NOMO-1 (cell line): ENCODE measurements at regions not wholly inside any gene's neighbourhood (a gene's known extent, or its start where the extent isn't known, plus 50 kb on each side); places are given as distances from the start of the nearest gene placed in this dataset.
"Not testable (repeated sequence)": the region's sequence is repeated elsewhere in the genome, so short reads cannot be mapped to it uniquely, and the experiment has no call there.

Source experiments
- DNase-seq, 2 experiments: peaks; one replicate each; lab custom pipeline; 2025; ENCODE audit not compliant: unreplicated experiment in 2 of 2; lab: John Stamatoyannopoulos, UW

DNA sequence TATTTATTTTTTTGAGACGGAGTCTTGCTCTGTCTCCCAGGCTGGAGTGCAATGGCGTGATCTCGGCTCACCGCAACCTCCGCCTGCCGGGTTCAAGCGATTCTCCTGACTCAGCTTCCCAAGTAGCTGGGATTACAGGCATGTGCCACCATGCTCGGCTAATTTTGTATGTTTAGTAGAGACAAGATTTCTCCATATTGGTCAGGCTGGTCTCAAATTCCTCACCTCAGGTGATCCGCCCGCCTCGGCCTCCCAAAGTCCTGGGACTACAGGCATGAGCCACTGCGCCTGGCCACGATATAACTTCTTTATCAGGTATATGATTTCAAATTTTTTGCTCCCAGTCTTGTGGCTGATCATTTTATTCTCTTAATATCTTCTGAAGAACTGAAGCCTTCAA, 1506.3 kb downstream of the FAM181B start:
- not testable (repeated sequence) for DNase-seq

GRCh38 chr11:81224396-81224795, 1509.3 kb downstream of the FAM181B start:
- DNase-seq: no peak

DNA sequence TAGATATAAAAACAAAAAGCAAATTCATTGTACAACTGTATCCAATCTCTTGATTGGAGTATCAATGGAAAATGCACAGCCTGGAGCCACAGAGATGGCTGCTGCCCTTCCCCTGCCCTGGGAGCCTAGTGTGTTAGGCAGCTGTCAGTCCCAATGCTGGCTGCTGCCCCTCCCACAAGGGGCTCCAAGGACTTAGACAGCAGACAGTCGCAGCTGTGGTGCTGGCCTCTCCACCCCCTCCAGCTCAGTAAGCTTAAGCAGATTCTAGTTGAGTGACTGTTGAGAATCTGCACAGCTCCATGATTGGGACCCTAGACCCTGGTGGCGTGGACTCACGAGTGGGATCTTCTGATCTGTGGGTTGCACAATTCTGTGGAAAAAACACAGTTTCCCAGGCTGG, 1511.2 kb downstream of the FAM181B start:
- no peak for DNase-seq

DNA sequence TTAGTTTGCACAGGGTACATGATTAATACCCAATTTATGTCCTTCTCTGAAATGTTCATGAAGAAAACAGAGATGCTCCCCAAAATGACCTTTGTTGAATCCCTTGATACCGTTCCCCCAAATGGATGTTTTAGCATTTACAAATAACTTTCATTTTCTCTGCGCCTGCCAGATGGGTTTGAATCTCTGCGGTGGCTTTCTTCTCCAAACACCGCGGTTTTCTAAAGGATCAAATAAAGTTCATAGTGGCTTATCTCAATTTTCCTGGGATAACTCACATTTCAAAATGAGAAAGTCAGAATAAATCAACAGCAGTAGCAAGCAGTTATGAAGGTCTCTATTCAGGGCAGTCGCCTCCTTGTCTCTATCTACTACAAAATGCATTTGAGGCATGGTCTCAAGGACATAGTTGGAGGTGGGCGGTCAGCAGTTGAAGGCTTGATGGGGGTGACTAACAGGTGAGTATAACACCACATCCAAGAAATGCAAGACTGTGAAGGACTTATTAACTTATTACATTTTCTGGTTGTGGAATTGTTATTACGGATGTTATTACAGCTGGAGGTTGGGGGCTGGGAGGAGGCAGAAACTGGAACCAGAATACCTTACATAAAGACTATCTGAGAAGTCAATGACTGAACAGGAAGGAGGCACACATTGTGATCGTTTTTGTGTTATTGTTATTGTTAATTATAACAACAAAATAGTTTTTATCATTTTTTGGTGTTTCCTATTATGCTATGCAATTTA, 1513.3 kb downstream of the FAM181B start:
- DNase-seq: no peak

- no peak for DNase-seq
Measured at GRCh38 chr11:81219661-81220060, 1514.0 kb downstream of the FAM181B start.

- DNase-seq: no peak
Measured at GRCh38 chr11:81218440-81218839, 1515.2 kb downstream of the FAM181B start.

DNA sequence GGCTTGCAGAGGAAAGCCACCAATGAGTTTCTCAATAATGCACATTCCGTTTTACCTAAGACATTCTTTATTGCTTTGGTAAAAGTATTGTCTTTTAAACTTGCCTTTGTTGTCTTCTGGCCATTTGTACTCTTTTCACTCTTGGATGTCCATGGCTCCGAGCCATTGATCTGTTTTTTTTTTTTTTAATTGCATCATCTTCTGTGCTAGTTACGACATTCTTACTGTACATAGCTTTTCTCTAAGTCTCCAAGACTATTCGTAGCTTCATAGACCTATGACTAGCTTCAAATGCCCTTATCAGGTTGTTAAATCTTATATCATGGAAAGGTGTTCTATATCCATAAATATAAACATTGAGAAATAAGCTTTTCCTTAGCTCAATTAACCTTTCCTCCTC, 1522.6 kb downstream of the FAM181B start:
- no peak for DNase-seq

- DNase-seq: no peak
Measured at GRCh38 chr11:81207421-81208054, 1526.1 kb downstream of the FAM181B start.

GRCh38 chr11:81203876-81204275, 1529.8 kb downstream of the FAM181B start:
- no peak for DNase-seq

GRCh38 chr11:81197396-81197795, 1536.3 kb downstream of the FAM181B start:
- no peak for DNase-seq

DNA sequence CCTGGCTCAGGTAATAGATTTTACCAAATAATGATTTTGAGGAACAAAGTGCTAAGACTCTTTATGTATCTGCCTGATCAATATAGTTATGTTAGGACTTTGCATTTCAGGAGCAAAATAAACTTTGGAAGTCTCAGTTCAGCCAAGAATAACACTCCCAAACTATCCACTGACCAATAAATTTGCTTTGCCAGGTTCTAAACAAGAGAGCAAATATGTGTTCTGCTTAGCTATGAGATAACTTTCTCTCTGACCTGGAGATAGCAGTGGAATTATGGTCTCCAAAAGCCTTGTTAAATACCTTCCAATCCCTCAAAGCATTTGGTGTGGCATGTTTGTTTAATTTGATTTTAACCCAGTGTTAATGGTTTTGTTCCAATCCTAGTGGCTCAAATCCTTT, 1541.1 kb downstream of the FAM181B start:
- DNase-seq: no peak

- no peak for DNase-seq
Measured at GRCh38 chr11:81190546-81190945, 1543.1 kb downstream of the FAM181B start.

DNA sequence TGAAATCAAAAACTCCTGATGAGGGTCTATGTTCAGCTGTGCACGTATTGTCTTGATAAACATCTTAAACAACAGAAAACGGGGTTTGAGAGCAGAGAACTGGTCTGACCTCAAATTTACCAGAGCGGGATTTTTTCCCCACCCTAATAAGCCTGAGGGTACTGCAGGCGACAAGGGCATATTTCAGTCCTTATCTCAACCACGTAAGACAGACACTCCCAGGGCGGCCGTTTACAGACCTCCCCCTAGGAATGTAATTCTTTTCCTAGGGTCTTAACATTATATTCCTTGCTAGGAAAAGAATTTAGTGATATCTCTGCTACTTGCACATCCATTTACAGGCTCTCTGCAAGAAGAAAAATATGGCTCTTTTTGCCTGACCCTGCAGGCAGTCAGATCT, 1546.6 kb downstream of the FAM181B start:
- not testable (repeated sequence) for DNase-seq

DNA sequence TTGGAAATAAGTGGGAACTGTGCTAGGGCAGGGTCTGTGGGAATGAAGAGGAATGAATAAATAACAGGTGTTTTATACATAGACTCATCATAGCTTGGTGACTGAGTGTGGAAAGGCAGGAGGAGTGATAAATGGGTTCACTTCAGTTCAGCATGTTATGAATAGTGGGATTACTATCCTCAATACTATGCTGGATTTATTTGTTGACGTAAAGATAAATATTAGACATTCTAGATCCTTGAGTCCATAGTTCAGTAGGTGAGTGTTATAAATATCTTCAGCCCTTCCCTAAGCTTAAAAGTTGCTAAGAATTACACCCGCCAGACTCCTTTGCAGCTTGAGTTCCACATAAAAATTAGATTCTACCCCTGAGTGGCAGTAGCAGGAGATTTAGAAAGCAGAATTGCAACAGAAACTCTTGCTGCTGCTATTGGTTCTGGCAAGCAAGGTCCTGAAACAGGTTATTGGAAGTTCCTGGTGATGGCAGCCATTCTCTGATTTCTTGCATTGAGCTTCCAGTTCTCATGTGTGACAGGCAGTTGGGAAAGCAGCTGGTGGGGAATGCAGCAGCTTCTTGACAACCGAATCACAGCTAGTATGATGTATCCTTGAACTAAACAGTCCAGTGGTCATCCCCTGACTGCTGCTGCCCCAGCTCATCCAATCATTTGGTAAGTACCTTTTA, 1558.9 kb downstream of the FAM181B start:
- DNase-seq: no peak

- DNase-seq: no peak
Measured at GRCh38 chr11:81165164-81165563, 1568.5 kb downstream of the FAM181B start.

- no peak for DNase-seq
Measured at GRCh38 chr11:81159900-81160299, 1573.8 kb downstream of the FAM181B start.

GRCh38 chr11:81135570-81135969, 1598.1 kb downstream of the FAM181B start:
- DNase-seq: no peak

- DNase-seq: no peak
Measured at GRCh38 chr11:81129618-81130017, 1604.0 kb downstream of the FAM181B start.

- no peak for DNase-seq
Measured at GRCh38 chr11:81112718-81113117, 1620.9 kb downstream of the FAM181B start.

GRCh38 chr11:81104051-81104450, 1629.6 kb downstream of the FAM181B start:
- DNase-seq: no peak

DNA sequence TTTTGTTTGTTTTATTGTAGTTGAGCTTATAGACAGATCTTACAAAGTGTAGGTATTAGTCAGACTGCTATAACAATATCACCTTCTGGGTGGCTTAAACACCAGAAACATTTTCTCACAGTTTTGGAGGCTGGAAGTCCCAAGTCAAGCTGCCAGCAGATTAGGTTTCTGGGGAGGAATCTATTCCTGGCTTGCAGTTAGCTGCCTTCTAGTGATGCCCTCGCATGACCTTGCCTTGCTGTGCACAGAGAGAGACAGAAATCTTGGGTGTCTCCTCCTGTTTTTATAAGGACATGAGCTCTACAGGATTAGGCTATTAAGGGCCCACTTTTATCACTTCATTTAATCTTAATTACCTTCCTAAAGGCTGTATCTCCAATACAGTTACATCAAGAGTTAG, 1635.2 kb downstream of the FAM181B start:
- DNase-seq: no peak

GRCh38 chr11:81092522-81092921, 1641.1 kb downstream of the FAM181B start:
- DNase-seq: no peak
